GM23248 (cell line): ENCODE measurements at regions not wholly inside any gene's neighbourhood (a gene's known extent, or its start where the extent isn't known, plus 50 kb on each side); places are given as distances from the start of the nearest gene placed in this dataset.

Experiments used
- EZH2 ChIP-seq: fragments of 200-600 bp; sonication (generic); IDR thresholded peaks from 2 replicates; pipeline ENCODE4 v1.6.1; 2018; ENCODE audit warnings: antibody characterized with exemption, mild to moderate bottlenecking; ENCODE audit not compliant: insufficient read depth, poor library complexity, severe bottlenecking
- EZH2phosphoT487 ChIP-seq: fragments of 200-600 bp; sonication (generic); IDR thresholded peaks from 2 replicates; pipeline ENCODE4 v1.6.1; 2018; ENCODE audit warnings: antibody characterized with exemption, moderate library complexity, mild to moderate bottlenecking, low read depth; ENCODE audit not compliant: insufficient read depth

- TF ChIP-seq EZH2 (no peak), EZH2phosphoT487 (no peak)
These were observed 377.9 kb downstream of the FAM133A start for GRCh38 chrX:94051926-94052325.
